CD4-positive, alpha-beta T cell (primary cell): ENCODE measurements at regions not wholly inside any gene's neighbourhood (a gene's known extent, or its start where the extent isn't known, plus 50 kb on each side); places are given as distances from the start of the nearest gene placed in this dataset.

Source experiments
- ATAC-seq: fragments of 200-7000 bp; cut with Tn5 transposase; one replicate; pipeline ENCODE4 v1.10.0; 2022; ENCODE audit warnings: mild to moderate bottlenecking; ENCODE audit not compliant: poor library complexity
- CTCF ChIA-PET: fragments of 350-600 bp; sonication (Branson Sonifier 250); formaldehyde crosslinking; loops from one replicate; lab custom pipeline; 2021; ENCODE audit warnings: antibody characterized with exemption, inconsistent platforms; lab: Charles Lee
- POLR2A ChIA-PET: fragments of 350-600 bp; sonication (Branson Sonifier 250); formaldehyde crosslinking; loops from one replicate; lab custom pipeline; 2021; ENCODE audit warnings: antibody characterized with exemption, inconsistent platforms; lab: Charles Lee
- DNase-seq, 14 experiments: peaks; one replicate each; pipeline ENCODE4 v3.0.0-alpha.2; 2013 to 2020; ENCODE audit warnings: mixed read lengths in 2 of 14
- H3K27ac ChIP-seq, 2 donors: one replicate each; pipeline versions ENCODE4 v1.5.1 to v1.7.0; 2013; ENCODE audit warnings: low read length in 2 of 2, low read depth in 1 of 2, mild to moderate bottlenecking in 1 of 2
- H3K27me3 ChIP-seq, 2 experiments: 1 replicate in 1 of 2; 2 replicates in 1 of 2; pipeline versions ENCODE4 v1.6.1 to v1.7.0; 2013; ENCODE audit warnings: low read length in 2 of 2, control low read depth in 1 of 2, mild to moderate bottlenecking in 1 of 2, moderate library complexity in 1 of 2; ENCODE audit not compliant: insufficient read depth in 2 of 2, control insufficient read depth in 1 of 2
- H3K36me3 ChIP-seq: one replicate; pipeline ENCODE4 v1.6.1; 2013; ENCODE audit warnings: low read length, control low read depth; ENCODE audit not compliant: insufficient read depth
- H3K4me1 ChIP-seq: one replicate; pipeline ENCODE4 v1.6.1; 2013; ENCODE audit warnings: low read length, control low read depth; ENCODE audit not compliant: insufficient read depth
- H3K4me3 ChIP-seq: one replicate; pipeline ENCODE4 v1.5.1; 2013; ENCODE audit warnings: mild to moderate bottlenecking, low read length, moderate library complexity
- H3K9me3 ChIP-seq, 2 experiments: 1 replicate in 1 of 2; 2 replicates in 1 of 2; pipeline versions ENCODE4 v1.6.1 to v1.7.0; 2013; ENCODE audit warnings: low read length in 2 of 2, mild to moderate bottlenecking in 2 of 2, control low read depth in 1 of 2, moderate library complexity in 1 of 2; ENCODE audit not compliant: control insufficient read depth in 1 of 2, insufficient read depth in 1 of 2
- H3K27ac Mint-ChIP-seq: one replicate; pipeline ENCODE4 v1.8.0; 2020; ENCODE audit warnings: mixed read lengths
- H3K27me3 Mint-ChIP-seq: one replicate; pipeline ENCODE4 v1.8.0; 2021; ENCODE audit warnings: mixed read lengths
- H3K36me3 Mint-ChIP-seq: one replicate; pipeline ENCODE4 v1.8.0; 2021; ENCODE audit warnings: low read depth, mixed read lengths
- H3K4me1 Mint-ChIP-seq: one replicate; pipeline ENCODE4 v1.8.0; 2021; ENCODE audit warnings: low read depth, mixed read lengths
- H3K4me3 Mint-ChIP-seq: one replicate; pipeline ENCODE4 v1.8.0; 2020; ENCODE audit warnings: mild to moderate bottlenecking, mixed read lengths
- H3K9me3 Mint-ChIP-seq: one replicate; pipeline ENCODE4 v1.8.0; 2020; ENCODE audit warnings: mixed read lengths
- intact Hi-C, 2 experiments: fragments of 100-400 bp; cut with DNase I in 1 of 2; cut with micrococcal nuclease in 1 of 2; formaldehyde crosslinking; loops; one replicate each; pipeline versions ENCODE4 v1.15.1 to v1.9.0; 2023 to 2025; cut with DNase I, micrococcal nuclease
- TF ChIP-seq, protein P1 (sequence below): fragments of 200-600 bp; IDR thresholded peaks from one replicate; pipeline ENCODE4 v1.8.0; 2022; ENCODE audit warnings: antibody characterized with exemption, mild to moderate bottlenecking

DNA sequence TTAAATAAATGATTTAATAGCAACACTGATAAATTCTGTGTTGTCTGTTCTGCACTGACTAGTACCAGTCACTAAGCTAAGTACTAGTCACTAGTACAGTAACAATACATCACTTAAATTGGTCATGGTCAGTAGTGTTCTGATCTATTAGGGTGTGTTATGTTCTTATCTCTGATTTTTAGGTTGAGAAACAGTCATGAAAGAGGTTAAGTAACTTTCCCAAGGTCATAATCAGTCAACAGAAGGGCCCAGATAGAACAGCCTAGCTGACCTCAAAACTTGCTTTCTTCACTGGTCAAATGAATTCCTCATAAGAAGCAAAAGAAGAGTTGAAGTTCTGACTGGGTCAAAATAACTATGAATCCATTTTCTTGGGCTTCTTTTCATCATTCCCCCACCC, 1492.7 kb downstream of the MAT2B start:
- ATAC-seq (no peak), DNase-seq (no peak)
- Mint-ChIP-seq H3K4me3 (no peak overlapping the region), H3K9me3 (peaks cover 6% of the 10 kb centered on the region), H3K27me3 (no peaks in the 10 kb centered on the region), H3K36me3 (no peaks in the 10 kb centered on the region), H3K4me1 (no peaks in the 10 kb centered on the region), H3K27ac (no peak overlapping the region)
- Histone ChIP-seq H3K4me3 (no peak overlapping the region), H3K4me1 (no peaks in the 10 kb centered on the region), H3K9me3 (peaks cover 0 to 7% of the 10 kb centered on the region in 2 experiments), H3K36me3 (no peaks in the 10 kb centered on the region), H3K27ac (no peak overlapping the region), H3K27me3 (no peaks in the 10 kb centered on the region)
- CTCF ChIA-PET = no interaction called here
- POLR2A ChIA-PET = no interaction called here
- intact Hi-C loops = no loop called here
- TF ChIP-seq, protein P1, sequence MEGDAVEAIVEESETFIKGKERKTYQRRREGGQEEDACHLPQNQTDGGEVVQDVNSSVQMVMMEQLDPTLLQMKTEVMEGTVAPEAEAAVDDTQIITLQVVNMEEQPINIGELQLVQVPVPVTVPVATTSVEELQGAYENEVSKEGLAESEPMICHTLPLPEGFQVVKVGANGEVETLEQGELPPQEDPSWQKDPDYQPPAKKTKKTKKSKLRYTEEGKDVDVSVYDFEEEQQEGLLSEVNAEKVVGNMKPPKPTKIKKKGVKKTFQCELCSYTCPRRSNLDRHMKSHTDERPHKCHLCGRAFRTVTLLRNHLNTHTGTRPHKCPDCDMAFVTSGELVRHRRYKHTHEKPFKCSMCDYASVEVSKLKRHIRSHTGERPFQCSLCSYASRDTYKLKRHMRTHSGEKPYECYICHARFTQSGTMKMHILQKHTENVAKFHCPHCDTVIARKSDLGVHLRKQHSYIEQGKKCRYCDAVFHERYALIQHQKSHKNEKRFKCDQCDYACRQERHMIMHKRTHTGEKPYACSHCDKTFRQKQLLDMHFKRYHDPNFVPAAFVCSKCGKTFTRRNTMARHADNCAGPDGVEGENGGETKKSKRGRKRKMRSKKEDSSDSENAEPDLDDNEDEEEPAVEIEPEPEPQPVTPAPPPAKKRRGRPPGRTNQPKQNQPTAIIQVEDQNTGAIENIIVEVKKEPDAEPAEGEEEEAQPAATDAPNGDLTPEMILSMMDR = no peak

DNA sequence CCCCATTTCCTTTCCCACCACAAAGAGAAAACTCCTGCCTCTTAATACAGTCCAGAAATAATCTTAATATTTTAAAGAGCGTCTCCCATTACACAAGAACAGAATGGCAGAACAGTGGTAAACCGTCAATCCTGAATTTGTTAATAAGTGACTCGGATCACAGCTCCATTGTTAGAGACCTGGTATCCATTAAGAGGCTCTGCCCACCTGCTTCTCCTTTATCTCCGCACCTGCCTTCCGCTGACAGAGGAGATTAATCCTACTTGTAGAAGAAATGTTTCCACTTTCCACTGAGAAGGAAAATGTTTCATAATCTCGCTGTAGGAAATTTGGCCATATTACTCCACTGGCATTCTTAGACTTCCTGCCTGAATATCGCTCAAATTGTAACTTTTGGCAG, 1493.2 kb downstream of the MAT2B start:
- Mint-ChIP-seq H3K9me3 (peaks cover 6% of the 10 kb centered on the region), H3K27ac (no peak overlapping the region), H3K4me1 (no peaks in the 10 kb centered on the region), H3K4me3 (no peak overlapping the region), H3K36me3 (no peaks in the 10 kb centered on the region), H3K27me3 (no peaks in the 10 kb centered on the region)
- ATAC-seq (no peak), DNase-seq (no peak)
- intact Hi-C loops = no loop called here
- Histone ChIP-seq H3K27me3 (no peaks in the 10 kb centered on the region), H3K27ac (no peak overlapping the region), H3K4me3 (no peak overlapping the region), H3K36me3 (no peaks in the 10 kb centered on the region), H3K4me1 (no peaks in the 10 kb centered on the region), H3K9me3 (peaks cover 0 to 7% of the 10 kb centered on the region in 2 experiments)
- TF ChIP-seq, protein P1 = no peak
- ChIA-PET CTCF (no interaction called here), POLR2A (no interaction called here)

DNA sequence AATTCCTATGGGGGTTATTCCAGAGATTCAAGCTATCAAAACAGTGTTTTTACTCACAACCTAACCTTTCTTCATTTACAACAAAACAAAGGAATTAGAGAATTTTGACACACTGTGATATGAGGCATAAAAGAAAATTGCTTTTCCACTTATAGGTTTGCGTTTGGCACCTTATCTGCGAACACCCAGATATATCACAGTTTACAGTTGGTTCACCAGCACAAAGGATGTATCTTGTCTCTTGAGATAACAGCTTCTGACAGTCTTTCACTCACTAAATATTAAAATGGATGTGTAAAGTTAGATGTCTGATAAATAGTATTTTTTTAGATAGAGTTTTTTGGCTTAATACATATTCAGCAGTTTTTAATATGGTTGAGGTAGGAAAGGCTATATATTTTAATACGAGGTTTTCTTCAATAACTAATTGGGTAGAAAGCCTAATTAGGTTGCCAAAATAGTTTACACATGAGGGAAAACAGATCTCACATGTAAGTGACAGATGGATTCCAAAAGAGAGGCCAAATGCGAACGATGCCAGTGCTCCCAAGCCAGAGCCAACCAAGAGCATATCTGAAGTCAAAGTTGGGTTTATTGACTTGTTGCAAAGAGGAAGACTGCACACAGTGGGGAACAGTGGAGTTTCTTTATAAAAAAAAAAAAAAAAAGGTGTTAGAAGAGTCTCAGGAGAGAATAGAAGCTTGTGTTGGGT, 1495.2 kb downstream of the MAT2B start:
- Mint-ChIP-seq H3K4me3 (no peak overlapping the region), H3K27me3 (no peaks in the 10 kb centered on the region), H3K9me3 (peaks cover 8% of the 10 kb centered on the region), H3K36me3 (no peaks in the 10 kb centered on the region), H3K4me1 (no peaks in the 10 kb centered on the region), H3K27ac (no peak overlapping the region)
- TF ChIP-seq, protein P1 = no peak
- H3K9me3 ChIP-seq = no peaks in the 10 kb centered on the region
- intact Hi-C loops = no loop called here
- no peak for DNase-seq
- CTCF ChIA-PET = no interaction called here
- H3K4me1 ChIP-seq = no peaks in the 10 kb centered on the region
- H3K27me3 ChIP-seq = no peaks in the 10 kb centered on the region
- no peak overlapping the region for H3K4me3 ChIP-seq
- no peaks in the 10 kb centered on the region for H3K36me3 ChIP-seq
- POLR2A ChIA-PET = no interaction called here
- ATAC-seq = no peak
- H3K27ac ChIP-seq = no peak overlapping the region
